GM19240 (cell line): ENCODE measurements at regions not wholly inside any gene's neighbourhood (a gene's known extent, or its start where the extent isn't known, plus 50 kb on each side); places are given as distances from the start of the nearest gene placed in this dataset.

Experiments
- DNase-seq: peaks from one replicate; pipeline ENCODE4 v3.0.0; 2011; ENCODE audit warnings: low spot score; ENCODE audit not compliant: insufficient read length

DNA sequence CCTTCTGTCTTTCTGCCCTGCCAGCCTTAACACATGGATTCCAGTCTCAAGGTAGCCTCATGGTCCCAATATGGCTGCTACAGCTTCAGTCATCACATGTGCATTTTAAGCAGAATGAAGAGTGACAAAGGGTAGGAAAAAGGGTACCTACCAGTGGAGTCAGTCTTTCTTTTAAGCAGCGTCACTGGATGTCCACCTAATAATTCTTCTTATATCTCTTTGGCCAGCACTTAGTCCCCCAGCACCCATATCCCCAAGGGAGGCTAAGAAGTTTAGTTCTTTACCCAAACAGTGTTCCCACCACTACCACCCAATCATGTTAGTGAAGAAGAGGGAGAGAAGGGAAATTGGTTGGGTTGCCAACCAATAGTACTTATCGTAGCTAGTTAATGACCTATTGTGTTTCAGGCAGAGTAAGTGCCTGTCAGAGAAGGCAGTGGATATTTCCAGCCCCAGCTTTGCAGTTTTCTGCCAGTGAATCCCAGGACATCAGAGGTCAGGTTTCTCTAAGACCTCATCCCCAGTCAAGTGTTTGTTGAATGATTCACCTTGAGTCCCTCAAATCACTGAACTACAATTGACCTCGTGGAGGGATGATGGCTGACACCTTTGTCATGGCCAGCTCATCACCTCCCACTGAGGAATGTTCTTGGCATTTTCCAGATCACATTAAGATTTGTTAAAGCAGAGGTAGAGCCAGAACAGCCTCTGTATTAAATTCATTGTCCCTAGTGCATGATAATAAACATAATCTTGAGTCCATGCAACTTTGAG lies 250.9 kb upstream of the CRY1 start:
- no peak for DNase-seq

DNA sequence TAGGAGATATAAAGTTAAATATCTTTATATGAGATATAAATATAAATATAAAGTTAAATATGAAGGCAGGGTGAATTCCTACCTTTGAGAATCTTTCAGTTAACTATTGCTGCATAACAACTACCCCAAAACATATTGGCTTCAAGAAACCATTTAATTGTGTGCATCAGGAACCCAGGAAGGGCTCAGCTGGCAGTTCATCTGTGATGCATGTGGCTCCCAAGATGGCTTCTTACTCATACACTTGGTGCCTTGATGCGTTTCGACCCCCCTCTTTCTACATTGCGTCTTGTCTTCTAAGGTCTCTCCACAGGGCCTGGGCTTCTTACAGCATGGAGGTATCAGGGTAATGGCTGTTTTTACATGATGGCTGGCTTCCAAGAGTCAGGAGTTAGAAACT lies 253.9 kb upstream of the CRY1 start:
- DNase-seq = no peak

DNA sequence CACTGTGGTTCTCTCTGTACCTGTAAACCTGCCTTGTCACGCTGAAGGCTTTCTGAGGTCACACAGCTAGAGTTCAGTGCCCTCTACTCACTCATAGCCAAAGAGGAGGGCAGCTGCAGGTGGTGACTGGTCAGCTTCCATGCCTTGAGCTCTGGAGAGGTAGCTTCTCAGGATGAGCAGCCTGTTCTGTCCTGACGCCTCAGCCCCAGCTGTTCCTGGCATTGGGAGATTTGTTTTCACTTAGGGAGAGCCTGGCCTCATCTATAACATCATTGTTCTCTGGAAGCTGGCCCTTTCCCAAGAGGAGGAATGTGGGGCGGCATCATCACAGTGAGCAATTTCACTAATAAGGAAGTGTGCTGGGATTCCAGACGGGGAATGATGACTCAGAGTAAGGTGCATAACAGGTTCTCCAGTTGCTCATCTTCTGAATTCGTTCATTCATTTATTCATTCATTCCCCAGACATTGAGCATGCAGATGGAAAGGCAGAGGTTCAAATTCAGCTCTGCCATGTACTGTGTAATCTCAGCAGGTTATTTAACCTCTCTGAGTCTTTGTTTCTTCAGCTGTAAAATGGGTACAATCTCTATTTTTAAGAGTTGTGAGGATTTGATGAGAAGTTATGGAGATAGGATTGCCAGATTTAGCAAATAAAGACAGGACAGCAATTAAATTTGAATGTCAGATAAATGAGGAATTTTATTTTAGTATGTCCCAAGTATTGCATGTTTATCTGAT lies 255.8 kb upstream of the CRY1 start:
- no peak for DNase-seq

DNA sequence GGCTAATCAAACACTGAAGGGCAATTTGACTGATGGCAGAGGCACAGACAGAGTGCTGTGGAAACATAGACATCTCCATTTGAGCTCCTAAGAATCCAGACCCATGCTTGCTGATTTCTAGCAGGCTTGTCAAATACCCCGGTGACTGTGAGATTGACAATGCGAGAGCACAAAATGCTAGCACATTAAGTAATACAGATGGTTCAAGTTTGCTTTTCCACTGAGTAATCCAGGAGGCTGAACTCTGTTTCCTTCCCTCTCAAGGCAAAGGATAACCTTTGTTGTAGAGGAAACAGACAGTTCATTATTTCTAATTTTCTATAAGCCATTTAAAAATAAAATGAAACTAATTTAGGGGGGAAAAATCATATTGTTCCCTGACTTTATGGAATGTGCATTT lies 256.5 kb upstream of the CRY1 start:
- DNase-seq = no peak

DNA sequence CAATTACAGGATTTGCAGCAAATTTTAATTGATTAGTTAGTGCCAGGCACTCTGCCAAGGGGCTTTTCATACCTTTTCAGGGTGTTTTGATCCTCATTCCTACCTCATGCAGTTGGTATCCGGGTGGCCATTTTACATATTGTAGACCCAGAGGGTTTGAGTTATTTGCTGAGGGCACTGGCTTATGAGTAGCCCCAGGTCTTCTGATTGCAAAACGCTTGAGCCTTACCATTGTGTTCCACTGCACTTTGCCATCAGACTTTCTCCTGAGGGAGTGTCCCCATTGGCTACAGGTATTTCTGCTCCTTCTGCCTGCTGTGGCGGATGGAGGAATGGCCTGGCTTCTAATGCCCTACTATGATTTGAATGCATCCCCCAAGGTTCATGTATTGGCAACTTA lies 257.8 kb upstream of the CRY1 start:
- no peak for DNase-seq

DNA sequence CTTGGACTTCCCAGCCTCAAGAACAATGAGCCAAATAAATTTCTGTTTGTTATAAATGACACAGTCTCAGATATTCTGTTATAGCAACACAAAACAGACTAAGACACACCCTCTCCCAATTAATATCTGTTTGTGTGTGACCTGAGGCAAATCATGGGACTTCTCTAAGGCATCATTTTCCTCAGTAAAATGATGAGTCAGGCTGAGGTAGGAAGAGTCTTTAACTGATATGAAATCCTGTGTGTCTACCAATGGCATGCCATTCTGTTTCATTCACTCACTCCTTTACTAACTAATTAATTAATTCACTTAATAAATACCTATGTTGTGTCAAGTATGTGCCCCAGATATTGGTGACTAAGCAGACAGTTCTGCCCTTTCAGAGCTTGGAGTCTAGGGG lies 258.4 kb upstream of the CRY1 start:
- no peak for DNase-seq

DNA sequence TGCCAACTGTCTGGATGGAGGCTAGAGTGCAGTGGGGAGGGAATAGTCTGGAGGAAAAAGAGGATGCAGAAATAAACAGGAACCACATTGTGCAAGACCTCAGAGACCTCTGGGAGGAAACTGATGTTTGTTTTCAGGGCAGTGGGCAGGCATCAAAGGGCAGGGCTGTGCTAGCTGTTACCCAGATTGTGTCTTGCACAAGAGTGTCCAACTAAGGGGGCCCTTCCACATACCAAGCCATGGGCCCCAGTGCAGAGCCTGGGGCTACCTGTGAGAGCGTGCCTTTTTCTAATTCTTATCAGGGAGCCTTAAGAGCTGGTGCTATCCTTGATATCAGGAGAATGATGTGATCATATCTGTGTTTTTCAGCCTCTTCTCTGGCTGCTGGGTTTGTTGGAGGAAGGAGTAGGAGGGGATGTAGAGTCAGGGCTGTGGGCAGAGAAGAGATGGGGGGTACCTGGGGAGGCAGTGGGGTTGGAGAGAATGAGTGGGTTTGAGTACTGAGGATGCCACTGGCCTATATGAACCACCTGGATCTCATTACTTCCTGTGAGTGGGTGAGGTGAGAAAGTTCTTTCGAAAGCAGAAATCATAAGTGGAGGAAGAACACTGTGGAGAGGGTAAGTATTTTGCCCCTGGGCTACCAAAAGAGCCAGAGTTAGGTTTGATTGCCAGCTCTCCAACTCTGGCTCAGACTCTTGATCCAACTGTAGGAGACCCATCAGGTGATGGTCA lies 259.2 kb upstream of the CRY1 start:
- DNase-seq = no peak

DNA sequence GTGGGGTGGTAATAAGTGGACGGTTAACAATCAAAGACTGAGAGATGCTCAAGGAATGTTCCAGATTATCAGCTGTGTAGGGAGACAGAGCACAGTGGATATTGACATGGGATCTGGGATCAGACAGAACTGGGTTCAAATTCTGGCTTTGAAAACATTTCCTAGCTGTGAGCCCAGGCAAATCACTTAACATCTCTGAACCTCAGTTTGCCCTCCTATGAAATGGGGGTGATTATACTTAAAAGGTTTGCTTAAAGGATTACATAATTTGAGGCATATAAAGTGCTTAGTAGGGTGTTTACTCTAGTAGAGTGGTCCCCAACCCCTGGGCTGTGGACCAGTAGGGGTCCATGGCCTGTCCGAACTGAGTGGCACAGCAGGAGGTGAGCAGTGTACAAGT lies 260.0 kb upstream of the CRY1 start:
- DNase-seq = no peak

DNA sequence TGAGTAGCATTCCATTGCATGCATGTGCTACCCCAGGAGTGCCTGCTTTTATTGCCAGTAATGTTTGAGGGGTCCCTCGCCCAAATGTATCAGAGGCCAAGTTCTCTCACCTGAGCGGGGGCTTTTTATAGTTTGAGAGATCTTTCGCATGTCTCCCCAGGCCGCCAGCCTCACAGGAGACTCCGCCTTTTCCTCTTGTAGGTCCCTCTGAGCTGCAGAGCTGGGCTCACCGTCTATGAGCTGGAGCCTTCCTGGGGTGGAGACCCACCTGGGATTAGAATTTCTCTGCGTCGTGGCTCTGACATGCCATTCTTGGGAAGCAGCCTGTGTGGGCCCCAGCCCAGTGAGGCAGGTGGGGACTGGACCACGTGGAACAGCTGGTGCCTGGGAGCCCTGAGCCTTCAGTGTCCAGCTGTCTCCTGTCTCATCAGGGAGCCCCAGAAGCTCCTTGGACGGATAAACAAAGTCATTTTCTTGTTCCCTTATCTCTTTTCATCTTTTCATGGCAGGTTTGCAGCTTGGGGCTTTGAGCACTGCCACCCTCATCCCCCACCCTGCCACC lies 261.7 kb upstream of the CRY1 start:
- DNase-seq = no peak

DNA sequence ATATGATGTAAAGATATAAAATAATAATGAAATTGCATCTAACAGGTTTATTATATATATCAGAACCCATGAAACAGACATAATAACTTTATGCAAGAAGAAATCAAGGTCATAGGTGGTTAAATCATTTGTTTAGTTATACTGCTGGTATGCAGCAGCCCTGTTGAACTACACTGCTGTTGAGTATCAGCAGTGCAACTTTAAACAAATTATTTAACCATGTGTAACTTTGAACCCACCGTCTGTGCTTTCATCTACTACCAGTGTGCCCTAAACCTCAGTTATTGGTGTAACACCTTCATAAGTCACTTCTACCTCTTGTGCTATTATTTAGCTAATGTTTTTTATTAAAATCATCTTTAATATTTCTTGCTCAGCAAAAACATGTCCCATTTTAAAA lies 262.3 kb upstream of the CRY1 start:
- no peak for DNase-seq

DNA sequence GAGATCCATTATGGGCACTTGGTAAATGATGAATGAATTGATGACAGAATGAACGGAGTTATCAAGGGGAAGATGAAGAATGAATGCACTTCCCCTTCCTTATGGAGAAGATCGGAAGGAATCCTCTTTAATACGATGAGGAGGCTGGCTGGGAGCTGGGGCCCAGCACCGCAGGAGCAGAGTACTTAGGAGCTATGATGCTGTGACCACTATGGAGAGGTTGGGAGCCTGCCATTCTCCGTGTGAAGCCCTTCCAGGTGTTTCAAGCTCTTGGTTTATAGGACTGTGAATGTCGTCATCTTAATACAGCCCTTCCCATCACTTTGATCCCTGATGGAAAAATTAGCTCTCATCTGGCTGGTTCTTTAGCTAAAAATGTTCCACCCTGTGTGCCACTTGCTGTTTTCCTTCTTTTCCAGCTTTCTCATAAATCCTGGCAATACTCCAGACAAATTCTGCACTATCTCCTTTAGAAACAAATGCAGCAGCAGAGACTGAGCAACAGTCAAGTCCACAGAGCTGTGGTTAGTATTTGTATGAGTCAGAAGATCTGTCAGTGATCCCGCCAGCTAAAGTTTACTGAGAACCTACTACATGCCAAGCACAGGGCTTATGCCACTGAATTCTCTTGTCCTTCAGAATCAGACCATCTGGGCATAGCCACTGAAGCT lies 263.1 kb upstream of the CRY1 start:
- DNase-seq = no peak

DNA sequence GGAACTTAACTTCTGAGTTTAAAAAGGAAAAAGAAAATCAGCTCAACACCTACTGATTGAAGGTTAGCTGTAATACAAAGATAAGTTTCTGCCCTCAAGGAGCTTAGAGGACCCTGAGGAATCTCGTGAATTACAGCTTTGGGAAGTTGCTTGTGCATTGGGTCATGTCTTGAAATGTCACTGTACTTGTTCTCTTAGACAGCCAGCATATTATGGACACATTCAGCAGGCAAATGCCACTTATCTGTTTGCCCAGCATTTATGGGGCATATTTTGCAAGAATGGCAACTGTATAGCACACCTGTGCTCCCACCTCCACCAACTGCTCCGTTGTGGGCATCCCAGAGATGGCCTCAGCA lies 263.6 kb upstream of the CRY1 start:
- DNase-seq = no peak

DNA sequence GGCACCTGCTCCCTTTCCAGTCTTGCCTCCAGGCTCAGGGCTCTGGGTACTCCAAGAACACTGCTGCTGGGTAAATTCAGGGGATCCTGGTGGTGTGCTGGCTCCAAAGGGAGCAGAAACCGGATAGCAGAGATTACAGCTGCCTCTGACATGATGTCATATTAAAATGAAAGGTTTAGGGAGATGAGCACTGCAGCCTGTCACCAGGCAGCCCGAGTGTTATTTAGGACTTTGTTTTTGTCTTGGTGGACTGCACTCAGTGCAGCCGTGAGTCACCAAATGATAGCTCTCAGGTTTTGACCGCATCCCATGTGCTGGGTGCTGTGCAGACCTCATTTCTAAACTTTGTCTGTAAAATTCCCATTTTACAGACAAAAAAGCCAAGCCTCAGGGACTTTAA lies 266.0 kb upstream of the CRY1 start:
- no peak for DNase-seq

DNA sequence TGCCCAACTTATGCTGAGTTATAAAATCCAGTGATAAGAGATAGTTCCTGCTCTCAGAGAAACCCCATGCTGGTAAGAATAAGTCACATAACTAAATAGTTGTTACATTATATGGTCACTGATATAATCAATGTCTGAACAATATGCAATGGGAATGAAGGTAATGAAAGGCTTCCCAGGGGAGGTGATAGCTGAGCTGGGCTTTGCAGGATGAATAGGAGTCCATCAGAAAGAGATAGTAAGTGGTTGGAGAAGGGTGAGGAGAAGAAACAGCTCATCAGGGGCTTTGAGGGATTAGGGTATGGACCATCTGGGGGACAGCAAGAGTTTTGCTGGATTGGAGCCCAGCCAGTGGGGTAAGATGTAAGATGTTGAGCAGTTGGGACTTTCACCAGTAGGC lies 266.7 kb upstream of the CRY1 start:
- no peak for DNase-seq

DNA sequence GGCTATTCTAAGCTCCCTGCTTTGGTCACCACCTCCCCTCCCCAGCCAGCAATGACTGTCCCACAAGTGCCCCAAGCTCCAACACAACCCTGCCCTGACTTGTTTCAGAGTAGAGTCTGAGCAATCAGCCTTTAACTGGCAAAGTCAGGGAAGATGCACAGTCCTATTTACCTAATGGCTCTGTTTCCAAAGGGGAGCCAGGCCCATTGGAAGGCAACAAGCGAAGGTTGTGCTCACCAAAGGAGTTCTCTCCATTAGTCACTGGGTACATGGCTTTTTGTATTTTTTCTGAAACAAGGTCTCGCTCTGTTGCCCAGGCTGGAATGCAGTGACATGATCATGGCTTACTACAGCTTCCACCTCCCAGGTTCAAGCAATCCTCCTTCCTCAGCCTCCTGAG lies 267.1 kb upstream of the CRY1 start:
- DNase-seq = no peak

DNA sequence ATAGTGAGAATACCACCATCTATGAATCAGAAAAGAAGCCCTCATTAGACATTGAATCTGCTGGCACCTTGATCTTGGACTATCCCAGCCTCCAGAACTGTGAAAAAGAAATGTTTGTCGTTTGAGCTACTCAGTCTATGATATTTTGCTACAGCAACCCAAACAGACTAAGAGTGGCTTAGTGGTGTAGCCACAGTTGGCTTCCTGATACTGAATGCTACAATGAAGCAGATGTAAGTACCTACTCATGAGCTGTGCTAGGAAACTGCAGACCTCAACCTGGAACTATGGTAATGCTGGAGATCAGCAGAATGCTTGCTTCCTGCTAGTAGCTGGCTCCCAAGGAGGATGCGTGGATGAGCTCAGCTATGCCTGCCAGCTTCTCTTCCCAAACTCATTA lies 268.6 kb upstream of the CRY1 start:
- no peak for DNase-seq

DNA sequence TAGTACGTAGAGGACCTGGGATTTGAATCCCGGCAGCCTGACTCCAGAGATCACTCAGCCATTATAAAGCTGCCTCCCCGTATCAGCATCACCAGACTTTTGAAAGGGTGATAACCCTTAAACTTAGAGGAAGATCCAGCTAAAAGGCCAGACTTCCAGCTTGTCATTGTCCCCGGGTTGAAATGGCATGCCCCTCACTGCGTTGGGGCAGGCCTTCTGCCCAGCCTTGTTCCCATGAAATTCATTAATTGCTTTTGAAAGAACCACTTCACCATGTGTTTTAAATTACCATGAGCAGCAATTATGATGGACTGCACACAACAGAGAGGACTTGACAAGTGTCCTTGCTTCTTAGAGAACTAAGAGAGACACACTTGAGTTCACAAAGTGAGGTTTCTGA lies 269.6 kb upstream of the CRY1 start:
- no peak for DNase-seq

DNA sequence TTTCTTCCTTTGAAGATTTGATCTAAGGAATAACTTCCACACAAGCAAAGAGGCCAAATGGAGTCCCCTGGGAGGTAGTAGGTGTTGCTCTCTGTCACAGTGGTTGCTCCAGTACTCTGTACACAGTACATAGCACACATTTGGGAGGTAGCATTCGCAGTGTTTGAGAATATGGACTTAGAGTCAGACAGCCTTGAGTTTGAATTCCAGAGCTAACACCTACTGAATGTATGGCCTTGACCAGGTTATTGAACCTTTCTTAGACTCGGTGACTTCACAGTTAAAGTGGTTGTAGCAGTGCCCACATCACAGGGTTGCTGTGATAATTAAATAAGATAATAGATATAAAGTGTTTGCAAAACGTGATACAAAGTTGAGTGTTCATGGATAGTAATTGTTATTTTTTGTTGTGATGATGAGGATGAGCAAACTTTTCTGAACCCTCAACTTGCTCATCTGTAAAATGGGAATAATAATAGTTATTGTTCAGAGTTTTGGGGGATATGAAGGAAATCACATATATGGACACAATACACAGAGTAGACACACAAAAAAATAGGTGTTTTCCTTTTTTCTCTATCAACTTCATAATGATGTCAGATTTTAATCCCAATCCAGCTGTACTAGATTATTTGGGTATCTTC lies 271.6 kb upstream of the CRY1 start:
- DNase-seq = no peak

DNA sequence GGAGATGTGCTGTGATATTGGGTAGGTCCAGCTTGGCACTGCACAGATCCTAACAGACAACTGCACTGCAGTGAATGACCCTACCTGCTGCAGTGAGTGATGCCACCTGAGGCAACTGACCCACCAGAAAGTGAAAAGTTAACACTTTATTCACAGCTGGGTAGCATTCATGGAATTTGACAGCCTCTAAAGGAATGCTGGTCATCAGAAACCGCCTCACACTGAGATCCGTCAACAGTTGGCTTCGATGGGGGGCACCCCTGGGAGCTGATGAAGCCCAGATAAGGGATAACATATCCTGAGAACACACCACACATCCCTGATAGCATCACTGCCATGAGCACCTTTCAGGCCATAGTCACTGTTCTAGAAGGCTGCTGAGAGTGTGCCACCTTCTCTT lies 272.4 kb upstream of the CRY1 start:
- DNase-seq = no peak

DNA sequence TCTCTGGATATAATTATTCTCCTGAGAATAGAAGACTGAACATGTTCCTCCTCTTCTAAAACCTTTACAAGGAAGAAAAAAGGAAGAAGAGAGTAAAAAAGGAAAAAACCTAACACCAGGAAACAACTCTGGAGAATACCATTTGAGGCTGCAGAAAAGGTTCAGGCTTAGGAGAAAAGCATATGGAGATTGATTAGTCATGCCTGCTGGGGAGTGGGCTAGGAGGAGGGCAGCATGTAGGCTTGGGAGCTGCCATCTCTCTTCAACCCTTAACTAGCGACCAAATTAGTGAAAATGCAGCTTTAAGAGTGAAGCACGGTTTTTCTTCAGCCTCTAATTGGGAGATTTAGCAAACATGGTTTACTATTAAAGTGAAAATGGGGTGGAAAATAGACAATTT lies 273.0 kb upstream of the CRY1 start:
- no peak for DNase-seq

DNA sequence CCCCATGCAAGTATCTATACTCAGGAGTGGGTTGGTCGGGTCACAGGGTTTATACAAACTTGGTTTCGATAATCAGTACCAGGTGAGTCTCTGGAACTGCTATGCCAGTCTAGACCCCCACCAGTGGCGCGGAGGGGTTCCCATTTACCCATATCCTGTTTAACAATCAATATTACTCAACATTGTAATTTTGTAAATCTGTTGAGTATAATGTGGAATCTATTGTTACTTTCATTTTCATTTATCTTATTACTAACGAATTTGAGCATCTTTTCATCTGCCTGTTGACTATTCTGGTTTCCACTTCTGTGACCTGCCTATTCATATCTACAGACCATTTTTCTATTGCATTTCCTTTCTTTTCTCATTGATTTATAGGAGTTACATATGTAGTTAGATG lies 275.2 kb upstream of the CRY1 start:
- no peak for DNase-seq
